GM12878 (cell line): ENCODE measurements at regions not wholly inside any gene's neighbourhood (a gene's known extent, or its start where the extent isn't known, plus 50 kb on each side); places are given as distances from the start of the nearest gene placed in this dataset.

Source experiments
- ATAC-seq: fragments of 200-7000 bp; cut with Tn5 transposase; 3 replicates; pipeline ENCODE4 v1.9.1; 2020; ENCODE audit warnings: mild to moderate bottlenecking, moderate library complexity
- BruUV-seq: library from RNA; stranded (reverse); fragments of 400-500 nt; replicated peaks from 2 replicates; lab custom pipeline; 2021; lab: Mats Ljungman, UMichigan
- CTCF ChIA-PET: fragments of 300-600 bp; sonication (Branson Sonifier 250); formaldehyde crosslinking; extraction: SDS; loops from one replicate; lab custom pipeline; 2021; ENCODE audit warnings: inconsistent platforms; lab: Yijun Ruan, JAX
- POLR2A ChIA-PET: fragments of 350-600 bp; formaldehyde crosslinking; extraction: SDS; loops from one replicate; lab custom pipeline; 2021; ENCODE audit warnings: inconsistent platforms; lab: Charles Lee
- RAD21 ChIA-PET: fragments of 300-600 bp; sonication (Branson Sonifier 250); formaldehyde crosslinking; loops from one replicate; lab custom pipeline; 2023; ENCODE audit warnings: antibody characterized with exemption; ENCODE audit not compliant: unreplicated experiment; lab: Charles Lee
- SMC1A ChIA-PET: fragments of 300-600 bp; sonication (Branson Sonifier 250); formaldehyde crosslinking; loops from one replicate; lab custom pipeline; 2023; ENCODE audit not compliant: unreplicated experiment, uncharacterized antibody; lab: Charles Lee
- DNase-seq: peaks from one replicate; pipeline ENCODE4 v3.0.0-alpha.2; 2011; ENCODE audit warnings: low read depth, low spot score
- FAIRE-seq: peaks from 3 replicates; lab custom pipeline; 2011; peaks lifted over from hg19 to GRCh38; lab: Jason Lieb, UNC
- H2AFZ ChIP-seq: 2 replicates; pipeline ENCODE4 v1.6.0; 2011; ENCODE audit warnings: low read depth, low read length, control low read depth; ENCODE audit not compliant: control insufficient read depth
- H3K27ac ChIP-seq: 2 replicates; pipeline ENCODE4 v1.5.1; 2011; ENCODE audit warnings: control low read depth; ENCODE audit not compliant: control insufficient read depth, insufficient read depth
- H3K27me3 ChIP-seq, 2 experiments: replicated peaks in 1 of 2; 2 replicates each; pipeline versions ENCODE4 v1.6.0 to v1.6.1; 2011; ENCODE audit warnings: low read length in 1 of 2; ENCODE audit not compliant: control insufficient read depth in 2 of 2, insufficient read depth in 2 of 2
- H3K36me3 ChIP-seq, 2 experiments: 2 replicates each; pipeline ENCODE4 v1.5.1; 2011; ENCODE audit warnings: low read length in 1 of 2; ENCODE audit not compliant: control insufficient read depth in 2 of 2, insufficient read depth in 2 of 2
- H3K4me1 ChIP-seq: 2 replicates; pipeline ENCODE4 v1.6.1; 2011; ENCODE audit warnings: mild to moderate bottlenecking, low read length, moderate library complexity, mixed read lengths; ENCODE audit not compliant: control insufficient read depth, insufficient read depth
- H3K4me2 ChIP-seq: 2 replicates; pipeline ENCODE4 v1.6.0; 2011; ENCODE audit warnings: control low read depth; ENCODE audit not compliant: control insufficient read depth, insufficient read depth
- H3K4me3 ChIP-seq: fragments of 200-600 bp; sonication (generic); 2 replicates; pipeline ENCODE4 v1.5.1; 2016
- H3K79me2 ChIP-seq: 2 replicates; pipeline ENCODE4 v1.6.0; 2011; ENCODE audit warnings: low read length; ENCODE audit not compliant: control insufficient read depth, insufficient read depth
- H3K9ac ChIP-seq: 2 replicates; pipeline ENCODE4 v1.8.0; 2011; ENCODE audit warnings: low read length, control low read depth, mixed read lengths; ENCODE audit not compliant: control insufficient read depth, insufficient read depth
- H3K9me3 ChIP-seq: replicated peaks from 3 replicates; pipeline ENCODE4 v1.5.1; 2011; ENCODE audit warnings: mild to moderate bottlenecking, low read length; ENCODE audit not compliant: control insufficient read depth, insufficient read depth
- H4K20me1 ChIP-seq: 2 replicates; pipeline ENCODE4 v1.6.0; 2011; ENCODE audit not compliant: control insufficient read depth, insufficient read depth
- HDGF ChIP-seq: fragments of 450-650 bp; IDR thresholded peaks from 2 replicates; pipeline ENCODE4 v1.6.1; 2016; ENCODE audit warnings: antibody characterized with exemption
- IRF4 ChIP-seq: IDR thresholded peaks from 2 replicates; pipeline ENCODE4 v1.6.1; 2011; ENCODE audit warnings: low read depth, low read length
- JUND ChIP-seq: IDR thresholded peaks from 2 replicates; pipeline ENCODE4 v1.6.1; 2012; ENCODE audit warnings: low read depth, mild to moderate bottlenecking, low read length, improper control_type of control experiment, moderate library complexity
- LARP7 ChIP-seq: fragments of 450-650 bp; IDR thresholded peaks from 2 replicates; pipeline ENCODE4 v1.6.1; 2017; ENCODE audit warnings: mild to moderate bottlenecking
- MEF2B ChIP-seq: fragments of 450-650 bp; IDR thresholded peaks from 2 replicates; pipeline ENCODE4 v1.6.1; 2018; ENCODE audit warnings: mild to moderate bottlenecking, moderate library complexity; ENCODE audit not compliant: partially characterized antibody, poor library complexity, severe bottlenecking
- MXI1 ChIP-seq: fragments of 150-350 bp; IDR thresholded peaks from 2 replicates; pipeline ENCODE4 v1.6.1; 2011; ENCODE audit warnings: low read depth, mild to moderate bottlenecking, inconsistent platforms, low read length, improper control_type of control experiment
- RAD21 ChIP-seq: IDR thresholded peaks from 2 replicates; pipeline ENCODE4 v1.6.1; 2011; ENCODE audit warnings: mild to moderate bottlenecking, low read depth, low read length, moderate library complexity; ENCODE audit not compliant: insufficient read depth
- RELA ChIP-seq: fragments of 450-650 bp; IDR thresholded peaks from 2 replicates; pipeline ENCODE4 v1.8.0; 2014; ENCODE audit warnings: borderline replicate concordance; ENCODE audit not compliant: partially characterized antibody
- TBL1XR1 ChIP-seq: IDR thresholded peaks from 2 replicates; pipeline ENCODE4 v1.6.1; 2012; ENCODE audit warnings: low read depth, low read length, improper control_type of control experiment
- WGBS: methylation state at CpG from one replicate; pipeline ENCODE4 v1.1.6; 2016; ENCODE audit warnings: low lambda C conversion rate; ENCODE audit not compliant: insufficient replicate concordance, insufficient coverage; ENCODE audit errors: missing lambda C conversion rate; 5-methylcytosine and 5-hydroxymethylcytosine counted together
- in situ Hi-C: fragments of 300-500 bp; cut with MboI; formaldehyde crosslinking; loops from 9 replicates; pipeline ENCODE4 v1.14.3; 2018; ENCODE audit warnings: mixed read lengths
- intact Hi-C: fragments of 100-400 bp; cut with micrococcal nuclease; formaldehyde crosslinking; loops from one replicate; pipeline ENCODE4 v1.14.2; 2022; ENCODE audit not compliant: unreplicated experiment
- TF ChIP-seq, protein P1 (sequence below): fragments of 450-650 bp; IDR thresholded peaks from 2 replicates; pipeline ENCODE4 v1.6.1; 2018; ENCODE audit warnings: mild to moderate bottlenecking, low read depth, moderate library complexity; ENCODE audit not compliant: partially characterized antibody
- TF ChIP-seq, protein P2 (sequence below): IDR thresholded peaks from 2 replicates; pipeline ENCODE4 v1.6.1; 2012; ENCODE audit warnings: low read depth, low read length, improper control_type of control experiment
- TF ChIP-seq, protein P3 (sequence below): IDR thresholded peaks from 2 replicates; pipeline ENCODE4 v1.6.1; 2011; ENCODE audit warnings: borderline replicate concordance, low read depth, mild to moderate bottlenecking, moderate library complexity, mixed read lengths, low read length; ENCODE audit not compliant: insufficient read depth; ENCODE audit errors: extremely low read length

DNA sequence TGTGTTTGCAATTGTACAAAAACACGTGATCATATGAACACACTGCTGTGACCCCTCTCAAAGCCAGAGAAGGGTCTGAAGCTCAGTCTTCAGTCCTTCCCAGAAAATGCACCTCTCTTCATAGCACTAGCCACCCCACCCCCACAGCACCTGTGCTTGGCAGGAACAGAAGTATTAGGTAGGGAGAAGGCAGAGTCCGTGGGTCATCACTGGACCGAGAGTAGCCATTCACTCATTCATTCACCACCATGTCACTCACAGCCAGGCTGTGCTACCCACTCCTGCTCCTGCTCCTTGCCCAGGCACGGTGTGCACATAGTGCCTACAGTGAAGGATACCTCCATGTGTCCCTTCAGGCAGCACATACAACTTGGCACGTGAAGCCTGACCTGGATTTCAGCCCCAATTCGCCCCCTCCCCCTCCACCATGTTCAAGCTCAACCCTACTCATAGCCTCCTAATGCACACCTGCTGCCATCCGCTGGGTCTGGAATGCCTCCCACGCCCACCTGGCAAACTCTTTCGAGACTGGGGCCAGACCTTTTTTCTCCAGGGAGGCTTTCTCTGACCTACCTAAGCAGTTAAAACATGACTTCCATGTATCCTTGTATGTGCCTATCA, 81.9 kb upstream of the GALNT2 start (continued):
- TF ChIP-seq, protein P1, sequence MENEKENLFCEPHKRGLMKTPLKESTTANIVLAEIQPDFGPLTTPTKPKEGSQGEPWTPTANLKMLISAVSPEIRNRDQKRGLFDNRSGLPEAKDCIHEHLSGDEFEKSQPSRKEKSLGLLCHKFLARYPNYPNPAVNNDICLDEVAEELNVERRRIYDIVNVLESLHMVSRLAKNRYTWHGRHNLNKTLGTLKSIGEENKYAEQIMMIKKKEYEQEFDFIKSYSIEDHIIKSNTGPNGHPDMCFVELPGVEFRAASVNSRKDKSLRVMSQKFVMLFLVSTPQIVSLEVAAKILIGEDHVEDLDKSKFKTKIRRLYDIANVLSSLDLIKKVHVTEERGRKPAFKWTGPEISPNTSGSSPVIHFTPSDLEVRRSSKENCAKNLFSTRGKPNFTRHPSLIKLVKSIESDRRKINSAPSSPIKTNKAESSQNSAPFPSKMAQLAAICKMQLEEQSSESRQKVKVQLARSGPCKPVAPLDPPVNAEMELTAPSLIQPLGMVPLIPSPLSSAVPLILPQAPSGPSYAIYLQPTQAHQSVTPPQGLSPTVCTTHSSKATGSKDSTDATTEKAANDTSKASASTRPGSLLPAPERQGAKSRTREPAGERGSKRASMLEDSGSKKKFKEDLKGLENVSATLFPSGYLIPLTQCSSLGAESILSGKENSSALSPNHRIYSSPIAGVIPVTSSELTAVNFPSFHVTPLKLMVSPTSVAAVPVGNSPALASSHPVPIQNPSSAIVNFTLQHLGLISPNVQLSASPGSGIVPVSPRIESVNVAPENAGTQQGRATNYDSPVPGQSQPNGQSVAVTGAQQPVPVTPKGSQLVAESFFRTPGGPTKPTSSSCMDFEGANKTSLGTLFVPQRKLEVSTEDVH: no peak
- TF ChIP-seq HDGF (no peak), RELA (no peak), IRF4 (no peak), JUND (no peak), MEF2B (no peak), LARP7 (no peak), TBL1XR1 (no peak)
- TF ChIP-seq, protein P2, sequence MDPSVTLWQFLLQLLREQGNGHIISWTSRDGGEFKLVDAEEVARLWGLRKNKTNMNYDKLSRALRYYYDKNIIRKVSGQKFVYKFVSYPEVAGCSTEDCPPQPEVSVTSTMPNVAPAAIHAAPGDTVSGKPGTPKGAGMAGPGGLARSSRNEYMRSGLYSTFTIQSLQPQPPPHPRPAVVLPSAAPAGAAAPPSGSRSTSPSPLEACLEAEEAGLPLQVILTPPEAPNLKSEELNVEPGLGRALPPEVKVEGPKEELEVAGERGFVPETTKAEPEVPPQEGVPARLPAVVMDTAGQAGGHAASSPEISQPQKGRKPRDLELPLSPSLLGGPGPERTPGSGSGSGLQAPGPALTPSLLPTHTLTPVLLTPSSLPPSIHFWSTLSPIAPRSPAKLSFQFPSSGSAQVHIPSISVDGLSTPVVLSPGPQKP: no peak

DNA sequence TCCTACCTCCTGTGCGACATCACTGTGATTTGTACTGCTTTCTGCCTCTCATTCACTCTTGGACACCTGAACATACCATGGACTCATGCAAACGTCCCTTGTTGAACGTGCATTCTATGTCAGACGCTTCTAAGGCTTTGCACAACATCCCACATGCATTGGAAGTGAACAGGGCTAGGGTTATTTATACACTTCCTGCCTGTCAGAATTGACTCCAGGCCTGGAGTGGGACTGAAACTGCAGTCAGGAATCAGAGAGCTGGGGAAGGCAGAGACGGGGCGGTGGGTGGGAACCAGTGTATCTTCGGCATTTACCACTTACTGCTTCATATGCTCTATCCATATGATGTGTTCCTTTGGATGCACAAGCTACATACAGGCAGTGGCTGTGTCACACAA, 81.4 kb upstream of the GALNT2 start:
- no peak for ATAC-seq
- CTCF ChIA-PET: no interaction called here
- no peak overlapping the region for H3K4me3 ChIP-seq
- no peak for FAIRE-seq
- intact Hi-C loops (no loop called here), in situ Hi-C loops (no loop called here)
- SMC1A ChIA-PET: interaction anchor here (1.2 kb wide), 1 partner anchor 42 kb away, joined by 3 read pairs; no protein-coding TSS in a partner anchor
- H4K20me1 ChIP-seq: no peaks in the 10 kb centered on the region
- 52% methylated on average over 7 of the region's 7 CpGs for WGBS
- H2AFZ ChIP-seq: no peak overlapping the region
- RAD21 ChIA-PET: no interaction called here
- no peak overlapping the region for H3K27ac ChIP-seq
- no peaks in the 10 kb centered on the region; a peak in 1 of 4 replicates for H3K27me3 ChIP-seq
- BruUV-seq: no TSS peak
- DNase-seq: no peak
- no peaks in the 10 kb centered on the region for H3K36me3 ChIP-seq
- no peaks in the 10 kb centered on the region for H3K4me1 ChIP-seq
- H3K4me2 ChIP-seq: no peak overlapping the region
- no peaks in the 10 kb centered on the region for H3K79me2 ChIP-seq
- H3K9ac ChIP-seq: no peak overlapping the region
- POLR2A ChIA-PET: no interaction called here
- H3K9me3 ChIP-seq: no peaks in the 10 kb centered on the region
- TF ChIP-seq MEF2B (no peak), RAD21 (no peak), MXI1 (no peak)
- TF ChIP-seq, protein P2: no peak
- TF ChIP-seq, protein P3, sequence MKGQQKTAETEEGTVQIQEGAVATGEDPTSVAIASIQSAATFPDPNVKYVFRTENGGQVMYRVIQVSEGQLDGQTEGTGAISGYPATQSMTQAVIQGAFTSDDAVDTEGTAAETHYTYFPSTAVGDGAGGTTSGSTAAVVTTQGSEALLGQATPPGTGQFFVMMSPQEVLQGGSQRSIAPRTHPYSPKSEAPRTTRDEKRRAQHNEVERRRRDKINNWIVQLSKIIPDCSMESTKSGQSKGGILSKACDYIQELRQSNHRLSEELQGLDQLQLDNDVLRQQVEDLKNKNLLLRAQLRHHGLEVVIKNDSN: no peak
